CD4-positive, alpha-beta T cell treated with Interleukin-6 at 100 ng/mL for 8 hours (primary cell): ENCODE measurements at regions not wholly inside any gene's neighbourhood (a gene's known extent, or its start where the extent isn't known, plus 50 kb on each side); places are given as distances from the start of the nearest gene placed in this dataset.
"Not testable (repeated sequence)": the region's sequence is repeated elsewhere in the genome, so short reads cannot be mapped to it uniquely, and the experiment has no call there.

Source experiments
- DNase-seq: peaks from one replicate; pipeline ENCODE4 v3.0.0-alpha.2; 2020; ENCODE audit warnings: mixed read lengths, low spot score

DNA sequence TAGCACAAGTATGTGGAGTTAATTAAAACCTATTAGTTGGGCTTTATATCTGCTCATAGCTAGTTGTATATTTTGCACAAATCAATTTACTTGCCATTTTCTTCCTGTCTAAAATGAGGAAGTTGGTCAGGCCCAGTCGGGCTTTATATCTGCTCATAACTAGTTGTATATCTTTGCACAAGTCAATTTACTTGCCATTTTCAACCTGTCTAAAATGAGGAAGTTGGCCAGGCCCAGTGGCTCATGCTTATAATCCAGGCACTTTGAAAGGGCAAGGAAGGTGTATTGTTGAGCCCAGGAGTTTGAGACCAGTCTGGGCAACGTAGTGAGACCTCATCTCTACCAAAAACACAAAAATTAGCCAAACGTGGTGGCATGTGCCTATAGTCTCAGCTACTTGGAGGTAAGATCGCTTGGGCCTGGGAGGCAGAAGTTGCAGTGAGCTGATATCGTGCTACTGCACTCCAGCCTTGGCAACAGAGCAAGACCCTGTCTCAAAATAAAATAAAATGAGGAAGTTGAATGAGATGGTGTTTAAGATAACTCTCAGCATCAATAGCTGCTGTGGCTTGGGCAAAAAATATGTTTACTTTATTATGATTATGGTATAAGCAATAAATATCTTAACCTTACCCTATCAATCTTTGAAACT, 1558.6 kb upstream of the RAG2 start:
- DNase-seq = no peak

DNA sequence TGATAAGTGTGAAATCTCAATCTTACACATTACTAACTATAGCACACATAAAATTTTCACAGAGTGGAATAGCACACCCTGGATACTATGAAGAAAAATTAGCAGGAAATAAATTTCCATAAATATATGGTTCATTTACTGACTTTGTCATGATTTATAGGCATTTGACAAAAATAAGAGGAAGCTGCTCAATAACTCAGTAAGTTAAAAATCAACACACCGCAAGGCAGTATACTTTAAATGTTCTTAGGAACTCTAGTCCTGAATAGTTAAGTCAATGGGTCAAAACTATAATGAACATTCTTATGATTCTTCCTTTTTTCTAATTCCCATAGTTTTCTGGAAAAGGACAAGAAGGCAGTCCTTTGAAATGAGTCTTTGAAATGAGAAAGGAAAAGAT, 1557.8 kb upstream of the RAG2 start:
- DNase-seq = no peak

DNA sequence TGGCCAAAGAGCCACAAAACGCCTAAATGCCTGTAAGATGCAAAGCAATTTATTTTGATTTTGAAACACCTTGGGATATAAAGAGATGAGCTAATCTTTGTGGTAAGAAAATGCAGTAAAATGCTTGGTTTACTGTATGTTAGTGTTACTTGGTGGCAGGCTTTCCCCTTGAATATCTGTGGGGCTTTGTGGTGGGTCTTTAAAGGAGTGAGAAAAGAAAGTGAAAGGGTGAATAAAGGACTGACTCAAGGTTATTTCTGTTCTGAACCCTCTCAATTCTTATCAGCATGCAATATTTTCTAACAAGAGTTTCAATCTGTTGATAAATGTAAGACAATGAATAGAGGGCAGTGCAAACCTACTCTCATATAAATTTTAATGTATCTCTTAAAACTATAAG, 1555.9 kb upstream of the RAG2 start:
- no peak for DNase-seq

GRCh38 chr11:38143852-38144251, 1545.8 kb upstream of the RAG2 start:
- DNase-seq = no peak

DNA sequence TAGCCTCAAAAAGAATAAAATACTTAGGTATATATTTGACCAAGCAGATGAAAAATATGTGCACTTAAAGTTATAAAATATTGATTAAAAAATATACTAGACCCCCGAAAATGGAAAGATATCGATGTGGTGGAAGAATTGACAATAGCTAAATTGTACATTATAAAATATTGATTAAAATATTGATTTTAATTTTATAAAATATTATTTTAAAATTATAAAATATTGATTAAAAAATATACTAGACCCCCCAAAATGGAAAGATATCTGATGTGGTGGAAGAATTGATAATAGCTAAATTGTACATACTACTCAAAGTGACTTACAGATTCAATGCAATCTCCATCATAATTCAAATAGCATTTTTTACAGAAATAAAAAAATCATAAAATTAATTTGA, 1540.9 kb upstream of the RAG2 start:
- no peak for DNase-seq

DNA sequence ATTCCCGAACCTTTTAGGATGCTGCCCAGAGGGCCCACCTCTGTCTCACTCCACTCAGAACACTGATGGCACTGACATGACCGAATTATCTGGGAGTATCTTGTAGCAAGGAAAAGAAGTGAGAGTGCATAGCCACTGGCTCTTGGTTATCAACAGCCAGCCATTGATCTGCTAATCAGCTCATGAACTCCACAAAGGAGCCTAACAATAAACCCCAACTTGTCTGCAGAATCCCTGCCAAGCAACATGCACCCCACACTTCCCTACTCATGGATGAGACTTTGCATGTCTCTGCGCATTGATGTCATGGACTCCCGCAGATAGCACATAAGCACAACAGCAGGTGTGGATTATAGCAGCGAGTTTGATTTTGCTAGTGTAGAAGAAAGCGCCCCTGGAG, 1538.9 kb upstream of the RAG2 start:
- DNase-seq = no peak

DNA sequence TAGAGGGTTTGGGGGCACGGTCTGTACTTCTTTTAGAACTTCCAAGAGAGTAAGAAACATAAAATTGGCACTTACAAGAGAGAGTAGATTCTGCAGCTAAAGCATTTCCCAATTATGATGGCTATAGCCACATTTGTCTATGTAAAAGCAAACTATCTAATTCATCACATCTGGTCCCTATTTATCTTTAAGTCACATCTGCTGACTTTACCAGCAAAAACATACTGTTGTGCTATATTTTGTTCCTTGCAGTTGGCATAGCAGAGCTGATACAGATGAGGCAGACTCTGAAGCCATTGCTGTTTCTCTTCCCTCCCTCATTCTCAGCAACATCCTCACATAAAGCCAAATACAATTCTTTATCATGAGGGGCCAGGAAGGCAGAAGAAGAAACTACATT, 1533.5 kb upstream of the RAG2 start:
- DNase-seq = no peak

DNA sequence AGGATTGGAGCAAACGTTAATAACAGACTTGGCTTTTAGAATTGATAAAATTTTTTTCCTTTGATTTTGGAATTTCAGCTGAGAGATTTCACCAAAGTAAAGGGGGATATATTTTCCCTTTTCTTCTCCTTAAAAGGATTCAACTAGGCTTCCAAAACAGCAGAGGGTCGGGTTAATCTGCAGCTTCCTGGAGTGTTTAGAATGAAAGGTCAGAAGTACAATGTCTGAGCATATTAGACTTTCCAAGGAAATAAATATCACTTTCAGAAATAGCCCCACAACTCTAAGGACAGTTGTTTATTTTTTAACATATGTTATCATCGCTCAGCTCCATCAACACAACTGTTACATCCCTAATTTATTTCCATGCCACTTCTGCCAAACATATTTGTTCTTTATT, 1532.9 kb upstream of the RAG2 start:
- DNase-seq = no peak

DNA sequence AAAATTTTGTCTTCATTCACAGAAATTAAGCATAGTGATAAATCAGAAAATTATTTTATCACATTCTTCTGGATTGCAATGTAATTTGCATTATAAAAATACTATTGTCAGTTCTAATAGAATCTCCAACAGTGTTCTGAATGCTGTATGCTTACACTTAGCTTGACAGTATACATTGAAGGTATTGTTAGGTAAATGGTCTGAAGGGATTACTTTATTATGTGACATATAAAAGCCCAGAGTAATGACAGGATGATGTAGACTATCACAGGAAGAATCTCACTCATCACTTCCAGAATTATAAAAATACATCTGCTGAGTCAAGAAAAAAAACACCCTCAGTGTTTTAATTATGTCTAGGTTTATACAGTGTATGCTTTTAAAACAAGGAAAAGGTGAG, 1532.5 kb upstream of the RAG2 start:
- no peak for DNase-seq

GRCh38 chr11:38123673-38124072, 1525.6 kb upstream of the RAG2 start:
- DNase-seq = no peak

- DNase-seq = not testable (repeated sequence)
Measured at GRCh38 chr11:38116616-38117015, 1518.6 kb upstream of the RAG2 start.

DNA sequence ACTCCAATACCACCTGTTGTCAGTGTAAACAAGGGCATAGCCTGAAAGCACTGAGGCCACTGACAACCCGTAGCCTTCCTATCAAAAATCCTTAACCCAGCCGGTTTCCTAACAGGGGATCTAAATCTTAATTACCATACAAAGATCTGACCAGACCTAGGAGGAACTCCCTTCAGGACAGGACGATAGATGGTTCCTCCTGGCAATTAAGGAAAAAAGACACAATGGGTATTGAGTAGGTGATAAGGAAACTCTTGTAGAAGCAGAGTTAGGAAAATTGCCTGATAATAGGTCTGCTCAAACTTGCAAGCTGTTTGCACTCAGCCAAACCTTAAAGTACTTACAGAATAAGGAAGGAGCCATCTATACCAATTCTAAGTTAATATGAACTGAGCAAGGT, 1517.3 kb upstream of the RAG2 start:
- not testable (repeated sequence) for DNase-seq

DNA sequence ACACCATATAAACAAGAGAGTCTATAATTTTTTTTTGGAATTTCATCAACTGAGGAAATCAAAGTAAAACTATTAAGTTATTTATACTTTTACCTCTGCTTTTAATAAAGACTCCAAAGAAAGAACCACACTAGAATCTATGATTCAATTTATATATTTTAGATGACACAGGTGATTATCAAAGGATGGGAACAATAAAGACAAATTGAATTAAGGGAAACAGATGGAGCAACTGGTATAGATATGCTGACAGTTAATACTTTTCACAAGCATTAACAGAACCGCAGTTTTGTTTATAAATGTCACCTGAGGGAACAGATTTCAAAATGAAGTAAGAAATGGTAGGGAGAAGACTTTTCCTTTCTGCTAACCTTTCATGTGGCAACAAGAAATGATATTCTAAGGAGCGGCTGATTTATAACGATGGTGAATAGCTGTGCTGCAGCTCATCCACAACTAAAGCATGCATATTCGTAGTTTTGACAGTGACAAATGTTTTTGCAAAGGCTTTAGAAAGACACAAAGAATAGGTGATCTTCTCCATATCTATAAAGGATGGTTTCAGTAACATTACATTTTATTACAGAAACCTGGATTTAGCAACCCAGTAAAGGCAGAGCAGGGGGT, 1502.9 kb upstream of the RAG2 start:
- no peak for DNase-seq

- DNase-seq = no peak
Measured at GRCh38 chr11:38095268-38095667, 1497.2 kb upstream of the RAG2 start.

- no peak for DNase-seq
Measured at GRCh38 chr11:38089726-38090125, 1491.7 kb upstream of the RAG2 start.

- no peak for DNase-seq
Measured at GRCh38 chr11:38060920-38061319, 1462.9 kb upstream of the RAG2 start.

GRCh38 chr11:38060136-38060535, 1462.1 kb upstream of the RAG2 start:
- no peak for DNase-seq

DNA sequence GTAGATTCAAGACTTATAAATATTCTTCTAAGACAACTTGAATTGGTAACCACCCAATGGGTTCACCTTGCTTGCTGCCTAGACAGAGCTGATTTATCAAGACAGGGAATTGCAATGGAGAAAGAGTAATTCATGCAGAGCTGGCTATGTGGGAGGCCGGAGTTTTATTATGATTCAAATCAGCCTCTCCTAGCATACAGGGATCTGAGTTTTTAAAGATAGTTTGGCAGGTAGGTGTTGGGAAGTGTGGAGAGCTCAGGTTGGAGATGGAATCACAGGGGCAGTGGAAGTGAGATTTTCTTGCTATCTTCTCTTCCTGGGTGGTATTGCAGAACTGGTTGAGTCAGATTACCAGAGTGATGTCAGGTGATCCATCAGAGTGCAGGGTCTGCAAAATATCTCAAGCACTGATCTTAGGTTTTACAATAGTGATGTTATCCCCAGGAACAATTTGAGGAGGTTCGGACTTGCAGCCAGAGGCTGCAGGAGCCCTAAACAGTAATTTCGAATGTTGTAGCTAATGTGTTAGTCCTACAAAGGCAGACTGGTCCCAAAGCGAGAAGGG, 1448.6 kb upstream of the RAG2 start:
- no peak for DNase-seq

DNA sequence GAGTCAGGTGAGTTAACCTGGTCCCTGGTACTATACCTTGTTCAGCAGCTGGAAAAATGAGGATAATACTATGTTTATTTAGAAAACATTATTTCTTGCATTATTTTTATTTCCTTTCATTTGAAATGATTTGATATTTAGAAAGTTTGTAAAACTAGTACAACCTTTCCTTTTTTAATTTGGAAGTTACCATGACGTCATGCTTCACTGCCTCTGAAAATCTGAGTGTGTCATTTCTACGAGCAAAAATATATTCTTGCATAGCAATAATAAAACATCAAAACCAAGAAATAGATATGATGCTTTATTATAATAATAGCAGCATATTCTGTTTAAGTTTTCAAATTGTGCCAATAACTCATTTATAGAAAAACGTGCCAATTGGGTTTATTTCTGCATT, 1445.0 kb upstream of the RAG2 start:
- DNase-seq = no peak

GRCh38 chr11:38038777-38039176, 1440.7 kb upstream of the RAG2 start:
- no peak for DNase-seq

GRCh38 chr11:38019072-38019775, 1421.2 kb upstream of the RAG2 start:
- no peak for DNase-seq

DNA sequence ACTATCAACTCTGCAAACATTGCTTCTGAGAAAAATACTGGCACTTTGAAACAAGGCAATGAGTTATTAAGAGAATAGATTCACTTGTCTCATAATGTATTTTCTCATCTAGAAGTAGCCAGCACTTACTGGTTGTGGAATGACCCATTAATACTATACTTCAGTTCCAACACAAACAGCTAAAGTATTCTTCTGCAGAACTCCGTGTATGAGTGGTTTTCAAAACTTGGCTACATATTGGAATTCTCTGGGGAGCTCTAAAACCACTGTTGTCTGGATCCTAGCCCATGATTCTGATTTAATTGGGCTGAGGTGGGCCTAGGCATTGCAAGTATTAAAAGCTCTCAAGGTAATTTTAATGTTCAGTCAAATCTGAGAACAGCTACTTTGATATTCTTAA, 1416.4 kb upstream of the RAG2 start:
- DNase-seq = no peak

DNA sequence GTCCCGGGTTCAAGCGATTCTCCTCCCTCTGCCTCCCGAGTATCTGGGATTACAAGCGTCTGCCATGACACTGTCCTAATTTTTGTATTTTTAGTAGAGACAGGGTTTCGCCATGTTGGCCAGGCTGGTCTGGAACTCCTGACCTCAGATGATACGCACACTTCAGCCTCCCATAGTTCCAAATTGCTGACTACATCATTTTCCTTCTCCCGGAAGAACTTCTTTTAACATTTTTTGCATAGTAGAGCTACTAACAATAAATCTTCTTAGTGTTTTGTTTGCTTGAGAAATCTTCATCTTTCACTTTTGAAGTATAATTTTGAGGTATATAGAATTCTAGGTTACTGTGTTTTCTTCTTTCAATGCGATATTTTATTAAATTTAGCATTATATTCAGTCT, 1415.1 kb upstream of the RAG2 start:
- DNase-seq = no peak
